ENCODE measurements at regions not wholly inside any gene's neighbourhood (a gene's known extent, or its start where the extent isn't known, plus 50 kb on each side); places are given as distances from the start of the nearest gene placed in this dataset.
A peak's percentile ranks its signal among the peaks of the same experiment; 100 is the strongest.

- Histone ChIP-seq H3K27ac (no peak overlapping the region), H3K27me3 (no peaks in the 10 kb centered on the region), H3K9me3 (no peaks in the 10 kb centered on the region), H3K4me3 (no peak overlapping the region), H3K4me1 (peaks cover 4% of the 10 kb centered on the region), H3K36me3 (ENCODE audit: low read depth, missing control alignments) (no peaks in the 10 kb centered on the region)
- 55 to 83% methylated on average over 11 to 22 of the region's 22 CpGs for WGBS, 2 donors
- intact Hi-C loops (cut with DNase I; ENCODE audit: low total_unique reads) = no loop called here
- TF ChIP-seq POLR2A (IDR thresholded peaks at IDR 0.05) (no peak), CTCF (IDR thresholded peaks at IDR 0.05) (no peak)
- DNase-seq = peak; percentile 71
These were observed 50.2 kb upstream of the BCOR start for GRCh38 chrX:40147971-40148370.

Small RNA genes in the stretch of these regions (small RNA-seq; reads per million reads assigned to genes)
- 0 reads per million in 2 donors for gene RF00019

All from testis (tissue), 2 donors.